ENCODE measurements at regions not wholly inside any gene's neighbourhood (a gene's known extent, or its start where the extent isn't known, plus 50 kb on each side); places are given as distances from the start of the nearest gene placed in this dataset.

- TF ChIP-seq CTCF (conservative IDR thresholded peaks at IDR 0.05; ENCODE audit: low read depth, low read length): no peak
- no peak for TF ChIP-seq EZH2 (IDR thresholded peaks at IDR 0.05; ENCODE audit: borderline replicate concordance, low read depth, low read length, poor library complexity, severe bottlenecking)
Measured at GRCh38 chr2:37764739-37765138, 93.3 kb upstream of the CDC42EP3 start.

Measured in A673 (cell line).